OCI-LY7 (cell line): ENCODE measurements at regions not wholly inside any gene's neighbourhood (a gene's known extent, or its start where the extent isn't known, plus 50 kb on each side); places are given as distances from the start of the nearest gene placed in this dataset.

ENCODE experiments used
- BruUV-seq: library from RNA; stranded (reverse); fragments of 400-500 nt; replicated peaks from 2 replicates; lab custom pipeline; 2021; lab: Mats Ljungman, UMichigan
- CTCF ChIA-PET: fragments of 300-600 bp; sonication (Branson Sonifier 250); formaldehyde crosslinking; loops from one replicate; lab custom pipeline; 2022; ENCODE audit warnings: antibody characterized with exemption; ENCODE audit not compliant: unreplicated experiment; lab: Charles Lee
- POLR2A ChIA-PET: fragments of 300-600 bp; sonication (Branson Sonifier 250); formaldehyde crosslinking; loops from one replicate; lab custom pipeline; 2022; ENCODE audit warnings: antibody characterized with exemption; lab: Charles Lee
- DNase-seq: peaks from one replicate; pipeline ENCODE4 v3.0.0-alpha.2; 2015; ENCODE audit warnings: low spot score
- H2AFZ ChIP-seq: fragments of 200-600 bp; sonication (generic), shearing (Covaris generic); 2 replicates; pipeline ENCODE4 v1.6.1; 2014; ENCODE audit warnings: mild to moderate bottlenecking, antibody characterized with exemption, low read length, moderate library complexity
- H3K27ac ChIP-seq: fragments of 200-600 bp; sonication (generic); 2 replicates; pipeline ENCODE4 v1.5.1; 2014; ENCODE audit warnings: mixed run types, low read depth, mild to moderate bottlenecking, moderate library complexity, low read length, inconsistent platforms; ENCODE audit not compliant: poor library complexity, severe bottlenecking
- H3K36me3 ChIP-seq: fragments of 200-600 bp; sonication (generic); 2 replicates; pipeline ENCODE4 v1.6.1; 2014; ENCODE audit warnings: mild to moderate bottlenecking, antibody characterized with exemption, low read length, moderate library complexity, mixed read lengths; ENCODE audit not compliant: insufficient read depth
- H3K4me1 ChIP-seq: fragments of 200-600 bp; sonication (generic); 2 replicates; pipeline ENCODE4 v1.5.1; 2014; ENCODE audit warnings: mild to moderate bottlenecking, low read length; ENCODE audit not compliant: insufficient read depth, poor library complexity, severe bottlenecking
- H3K4me2 ChIP-seq: fragments of 200-600 bp; sonication (generic); 2 replicates; pipeline ENCODE4 v1.6.1; 2014; ENCODE audit warnings: mild to moderate bottlenecking, low read length
- H3K4me3 ChIP-seq: fragments of 200-600 bp; sonication (generic); 2 replicates; pipeline ENCODE4 v1.5.1; 2014; ENCODE audit warnings: mild to moderate bottlenecking, low read depth, low read length; ENCODE audit not compliant: poor library complexity, severe bottlenecking
- H3K79me2 ChIP-seq: fragments of 200-600 bp; sonication (generic); 2 replicates; pipeline ENCODE4 v1.6.1; 2016; ENCODE audit warnings: low read depth, mild to moderate bottlenecking, low read length, moderate library complexity, mixed read lengths; ENCODE audit not compliant: insufficient read depth
- H3K9me2 ChIP-seq: fragments of 200-600 bp; sonication (generic); 2 replicates; pipeline ENCODE4 v1.6.1; 2016; ENCODE audit warnings: mild to moderate bottlenecking, low read length, mixed read lengths; ENCODE audit not compliant: insufficient read depth
- H3K9me3 ChIP-seq: fragments of 200-600 bp; sonication (generic); 2 replicates; pipeline ENCODE4 v1.6.1; 2014; ENCODE audit warnings: mild to moderate bottlenecking, mixed run types, low read length, mixed read lengths
- H4K20me1 ChIP-seq: fragments of 200-600 bp; sonication (generic); 2 replicates; pipeline ENCODE4 v1.6.1; 2014; ENCODE audit warnings: mild to moderate bottlenecking, antibody characterized with exemption, low read length, moderate library complexity, mixed read lengths; ENCODE audit not compliant: insufficient read depth
- CTCF ChIP-seq: fragments of 200-600 bp; sonication (generic); conservative IDR thresholded peaks from 2 replicates; pipeline ENCODE4 v1.5.1; 2014; ENCODE audit warnings: mild to moderate bottlenecking, antibody characterized with exemption, low read length, moderate library complexity, mixed read lengths
- EZH2phosphoT487 ChIP-seq: fragments of 200-600 bp; sonication (generic); IDR thresholded peaks from 2 replicates; pipeline ENCODE4 v1.6.1; 2018; ENCODE audit warnings: low read depth, borderline replicate concordance, mild to moderate bottlenecking, mixed run types, antibody characterized with exemption, low read length, moderate library complexity, mixed read lengths
- intact Hi-C: fragments of 100-400 bp; cut with micrococcal nuclease; formaldehyde crosslinking; loops from one replicate; pipeline ENCODE4 v1.10.0; 2022; ENCODE audit not compliant: unreplicated experiment

- H3K36me3 ChIP-seq, result no peaks in the 10 kb centered on the region
- no peaks in the 10 kb centered on the region for H3K4me1 ChIP-seq
- ChIA-PET CTCF (no interaction called here), POLR2A (no interaction called here)
- DNase-seq, result no peak
- no peak overlapping the region for H3K4me2 ChIP-seq
- no peak overlapping the region for H2AFZ ChIP-seq
- H3K79me2 ChIP-seq, result no peaks in the 10 kb centered on the region
- no peak overlapping the region for H3K27ac ChIP-seq
- H3K9me3 ChIP-seq, result no peaks in the 10 kb centered on the region
- H3K4me3 ChIP-seq, result no peak overlapping the region
- intact Hi-C loops, result no loop called here
- no peaks in the 10 kb centered on the region for H4K20me1 ChIP-seq
- no peak for TF ChIP-seq CTCF
- TF ChIP-seq EZH2phosphoT487, result no peak
- no TSS peak for BruUV-seq
- no peaks in the 10 kb centered on the region for H3K9me2 ChIP-seq
Measured at GRCh38 chr5:58085800-58086199, 374.1 kb downstream of the PLK2 start.

- H2AFZ ChIP-seq, result no peak overlapping the region
- no peak for DNase-seq
Measured at GRCh38 chr5:58081435-58081834, 378.5 kb downstream of the PLK2 start.

GRCh38 chr5:58080573-58080972 is 379.3 kb downstream of the PLK2 start:
- H3K9me2 ChIP-seq, result no peaks in the 10 kb centered on the region
- no peak overlapping the region for H3K4me2 ChIP-seq
- ChIA-PET CTCF (no interaction called here), POLR2A (no interaction called here)
- H3K9me3 ChIP-seq, result no peaks in the 10 kb centered on the region
- DNase-seq, result no peak
- H3K27ac ChIP-seq, result no peak overlapping the region
- intact Hi-C loops, result no loop called here
- H3K36me3 ChIP-seq, result no peaks in the 10 kb centered on the region
- H2AFZ ChIP-seq, result no peak overlapping the region
- H3K4me3 ChIP-seq, result no peak overlapping the region
- H3K4me1 ChIP-seq, result no peaks in the 10 kb centered on the region
- TF ChIP-seq EZH2phosphoT487 (no peak), CTCF (no peak)
- no peaks in the 10 kb centered on the region for H3K79me2 ChIP-seq
- no TSS peak for BruUV-seq
- no peaks in the 10 kb centered on the region for H4K20me1 ChIP-seq

More at GRCh38 chr5:58081435-58081834, 378.5 kb downstream of the PLK2 start:
- Histone ChIP-seq H3K9me3 (no peaks in the 10 kb centered on the region), H3K4me3 (no peak overlapping the region), H4K20me1 (no peaks in the 10 kb centered on the region), H3K79me2 (no peaks in the 10 kb centered on the region), H3K9me2 (no peaks in the 10 kb centered on the region), H3K36me3 (no peaks in the 10 kb centered on the region), H3K4me2 (no peak overlapping the region), H3K27ac (no peak overlapping the region), H3K4me1 (no peaks in the 10 kb centered on the region)
- intact Hi-C loops, result no loop called here
- BruUV-seq, result no TSS peak
- TF ChIP-seq EZH2phosphoT487, result no peak
- no peak for TF ChIP-seq CTCF
- CTCF ChIA-PET, result no interaction called here
- POLR2A ChIA-PET, result no interaction called here
